HG02938 (cell line): ENCODE measurements at regions not wholly inside any gene's neighbourhood (a gene's known extent, or its start where the extent isn't known, plus 50 kb on each side); places are given as distances from the start of the nearest gene placed in this dataset.

Experiments
- ATAC-seq: cut with Tn5 transposase; IDR thresholded peaks from one replicate; pipeline ENCODE4 v1.9.1; 2021; ENCODE audit warnings: mild to moderate bottlenecking, moderate library complexity; ENCODE audit not compliant: unreplicated experiment

- ATAC-seq, result no peak
Measured at GRCh38 chr2:71878626-71879508, 268.8 kb downstream of the CYP26B1 start.

- no peak for ATAC-seq
Measured at GRCh38 chr2:71877636-71878035, 270.0 kb downstream of the CYP26B1 start.

- ATAC-seq, result no peak
Measured at GRCh38 chr2:71876542-71877451, 270.9 kb downstream of the CYP26B1 start.

GRCh38 chr2:71872466-71873051, 275.1 kb downstream of the CYP26B1 start:
- ATAC-seq, result no peak

- no peak for ATAC-seq
Measured at GRCh38 chr2:71865391-71865965, 282.2 kb downstream of the CYP26B1 start.

GRCh38 chr2:71864085-71864484, 283.6 kb downstream of the CYP26B1 start:
- ATAC-seq, result no peak

GRCh38 chr2:71863396-71863795, 284.3 kb downstream of the CYP26B1 start:
- ATAC-seq, result no peak

- ATAC-seq, result no peak
Measured at GRCh38 chr2:71862921-71863320, 284.7 kb downstream of the CYP26B1 start.

- no peak for ATAC-seq
Measured at GRCh38 chr2:71861186-71862160, 286.2 kb downstream of the CYP26B1 start.

GRCh38 chr2:71860381-71860926, 287.2 kb downstream of the CYP26B1 start:
- no peak for ATAC-seq

- ATAC-seq, result no peak
Measured at GRCh38 chr2:71859211-71859847, 288.3 kb downstream of the CYP26B1 start.

- no peak for ATAC-seq
Measured at GRCh38 chr2:71858071-71858470, 289.6 kb downstream of the CYP26B1 start.

- no peak for ATAC-seq
Measured at GRCh38 chr2:71857636-71858035, 290.0 kb downstream of the CYP26B1 start.

- no peak for ATAC-seq
Measured at GRCh38 chr2:71856773-71857525, 290.7 kb downstream of the CYP26B1 start.

- ATAC-seq, result no peak
Measured at GRCh38 chr2:71853858-71854257, 293.8 kb downstream of the CYP26B1 start.

- no peak for ATAC-seq
Measured at GRCh38 chr2:71852141-71852711, 295.4 kb downstream of the CYP26B1 start.

- ATAC-seq, result no peak
Measured at GRCh38 chr2:71851094-71851750, 296.4 kb downstream of the CYP26B1 start.
